GM20000 (cell line): ENCODE measurements at regions not wholly inside any gene's neighbourhood (a gene's known extent, or its start where the extent isn't known, plus 50 kb on each side); places are given as distances from the start of the nearest gene placed in this dataset.

Experiments
- DNase-seq: peaks from one replicate; pipeline ENCODE4 v3.0.0; 2012; ENCODE audit warnings: low spot score
- TF ChIP-seq, protein P1 (sequence below): IDR thresholded peaks from 2 replicates; pipeline ENCODE4 v1.5.1; 2012; ENCODE audit warnings: mild to moderate bottlenecking, control low read depth; ENCODE audit errors: extremely low read depth, missing control alignments

DNA sequence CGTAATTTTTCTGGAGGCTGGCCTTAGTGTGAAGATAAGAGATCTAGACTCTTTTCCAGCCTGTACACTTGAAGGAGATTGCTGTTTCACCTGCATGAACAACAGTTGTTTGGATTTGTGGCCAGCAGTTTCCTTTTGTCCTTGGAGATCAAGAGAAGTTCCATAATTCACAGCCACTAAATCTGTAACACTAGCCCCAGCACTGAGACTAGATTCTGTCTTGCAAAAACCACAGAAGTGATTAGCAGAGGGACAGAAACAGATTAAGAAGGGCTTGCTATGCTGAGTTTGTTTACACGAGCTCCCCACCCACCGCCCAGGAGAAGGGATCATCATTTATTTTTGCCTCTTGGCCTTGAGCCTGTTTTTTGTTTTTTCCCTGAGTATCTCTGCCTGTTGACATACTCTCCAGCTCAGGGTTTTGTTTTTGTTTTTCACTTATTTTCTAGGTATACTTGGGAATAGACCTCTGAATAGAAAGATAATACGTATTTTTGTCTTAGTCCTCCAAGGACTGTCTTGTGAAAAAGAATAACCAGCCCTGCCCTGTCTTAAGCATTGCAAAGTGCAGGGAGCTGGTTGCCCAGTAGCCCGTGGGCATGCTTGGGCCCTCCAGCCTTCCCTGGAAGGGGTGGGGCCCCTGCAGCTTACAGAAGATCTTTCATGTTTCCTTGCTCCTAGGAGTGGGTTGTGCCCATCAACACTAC, 93.1 kb upstream of the SOX4 start:
- TF ChIP-seq, protein P1, sequence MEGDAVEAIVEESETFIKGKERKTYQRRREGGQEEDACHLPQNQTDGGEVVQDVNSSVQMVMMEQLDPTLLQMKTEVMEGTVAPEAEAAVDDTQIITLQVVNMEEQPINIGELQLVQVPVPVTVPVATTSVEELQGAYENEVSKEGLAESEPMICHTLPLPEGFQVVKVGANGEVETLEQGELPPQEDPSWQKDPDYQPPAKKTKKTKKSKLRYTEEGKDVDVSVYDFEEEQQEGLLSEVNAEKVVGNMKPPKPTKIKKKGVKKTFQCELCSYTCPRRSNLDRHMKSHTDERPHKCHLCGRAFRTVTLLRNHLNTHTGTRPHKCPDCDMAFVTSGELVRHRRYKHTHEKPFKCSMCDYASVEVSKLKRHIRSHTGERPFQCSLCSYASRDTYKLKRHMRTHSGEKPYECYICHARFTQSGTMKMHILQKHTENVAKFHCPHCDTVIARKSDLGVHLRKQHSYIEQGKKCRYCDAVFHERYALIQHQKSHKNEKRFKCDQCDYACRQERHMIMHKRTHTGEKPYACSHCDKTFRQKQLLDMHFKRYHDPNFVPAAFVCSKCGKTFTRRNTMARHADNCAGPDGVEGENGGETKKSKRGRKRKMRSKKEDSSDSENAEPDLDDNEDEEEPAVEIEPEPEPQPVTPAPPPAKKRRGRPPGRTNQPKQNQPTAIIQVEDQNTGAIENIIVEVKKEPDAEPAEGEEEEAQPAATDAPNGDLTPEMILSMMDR, result no peak
- DNase-seq, result no peak

DNA sequence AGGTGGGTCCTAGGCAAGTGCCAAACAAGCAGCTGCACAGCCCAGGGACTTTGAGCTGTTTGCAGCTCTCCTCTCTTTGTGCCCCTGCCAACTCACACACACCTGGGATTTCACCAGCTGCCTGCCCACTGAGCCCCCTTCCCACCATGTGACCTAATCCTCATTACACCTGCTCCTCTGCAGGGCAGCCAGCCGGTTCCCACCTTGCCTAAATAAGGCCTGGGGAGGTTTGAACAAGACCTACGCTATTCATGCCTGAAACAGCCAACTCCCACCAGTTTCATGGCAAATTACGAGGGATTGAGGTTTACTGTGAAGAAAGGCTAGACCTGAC, 92.6 kb upstream of the SOX4 start:
- no peak for DNase-seq
- TF ChIP-seq, protein P1, result no peak

DNA sequence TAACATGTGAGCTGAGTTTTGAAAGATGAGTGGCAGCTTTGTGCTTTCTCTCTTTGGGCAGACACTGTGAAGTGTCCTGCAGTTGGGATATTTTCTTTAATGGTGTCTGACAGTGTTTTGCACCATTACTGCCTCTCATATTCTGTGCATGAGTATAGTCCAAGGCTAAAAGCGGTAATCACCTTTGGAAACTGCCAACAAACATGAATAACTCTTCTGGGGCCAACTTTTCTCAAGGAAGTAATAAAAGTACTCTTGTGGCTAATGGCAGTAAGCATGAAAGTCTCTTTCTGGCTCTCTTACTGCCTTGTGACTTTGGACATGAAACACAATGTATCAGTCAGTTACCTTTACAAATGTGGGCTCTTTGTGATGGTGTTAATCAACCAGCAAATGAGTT, 91.7 kb upstream of the SOX4 start:
- TF ChIP-seq, protein P1, result no peak
- no peak for DNase-seq

DNA sequence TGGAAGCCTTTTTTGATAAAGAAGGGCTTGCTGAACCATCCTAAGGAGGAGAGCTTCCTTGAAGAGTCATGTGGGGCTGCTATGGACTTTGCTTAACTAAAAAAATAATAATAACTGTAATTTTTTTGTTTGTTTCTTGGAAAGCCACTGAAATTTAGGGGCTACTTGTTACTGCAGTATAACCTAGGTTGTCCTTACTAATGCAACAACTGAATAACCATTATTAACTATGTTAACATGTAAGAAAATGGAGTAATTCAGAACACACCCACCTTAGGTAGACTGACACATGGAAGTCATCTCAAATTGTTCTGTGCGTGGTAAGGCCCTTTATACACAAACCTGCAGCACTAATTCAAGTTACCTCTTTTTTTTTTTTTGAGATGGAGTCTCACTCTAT, 90.9 kb upstream of the SOX4 start:
- DNase-seq, result no peak
- TF ChIP-seq, protein P1, result no peak

DNA sequence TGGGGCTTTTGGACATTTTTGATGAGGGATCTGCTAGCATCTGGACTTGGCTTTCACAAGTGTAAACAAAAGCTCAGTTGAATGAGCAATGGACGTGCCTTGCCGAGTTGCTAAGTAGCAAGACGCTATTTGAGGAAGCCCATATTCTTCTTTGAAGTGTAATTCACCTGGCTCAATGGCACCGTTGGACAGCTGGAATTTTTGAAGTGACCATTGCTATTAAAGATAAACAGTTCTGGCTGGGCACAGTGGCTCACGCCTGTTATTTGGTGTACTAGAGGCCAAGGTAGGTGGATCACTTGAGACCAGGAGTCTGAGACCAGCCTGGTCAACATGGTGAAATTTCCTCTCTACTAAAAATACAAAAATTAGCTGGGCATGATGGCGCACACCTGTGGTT, 88.8 kb upstream of the SOX4 start:
- no peak for DNase-seq

DNA sequence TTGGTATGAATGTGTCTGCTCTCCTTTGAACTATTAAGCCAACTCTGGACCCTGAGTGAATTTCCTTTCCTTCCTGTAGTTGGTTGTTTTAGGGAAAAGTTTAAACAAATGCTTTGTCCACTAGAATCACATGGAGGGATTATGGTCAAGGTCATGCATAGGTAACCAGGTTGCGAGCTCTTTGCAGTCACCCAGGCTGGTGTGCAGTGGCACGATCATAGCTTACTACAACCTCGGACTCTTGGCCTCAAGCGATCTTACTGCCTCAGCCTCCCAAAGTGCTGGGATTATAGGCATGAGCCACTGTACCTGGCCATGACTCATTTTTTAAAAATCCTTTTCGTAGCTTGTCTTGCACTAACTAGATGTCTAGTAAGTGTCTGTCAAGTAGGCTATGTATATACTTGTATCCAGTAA, 88.0 kb upstream of the SOX4 start:
- TF ChIP-seq, protein P1, result no peak
- DNase-seq, result no peak

More for the DNA sequence above, 88.8 kb upstream of the SOX4 start:
- TF ChIP-seq, protein P1, result no peak

DNA sequence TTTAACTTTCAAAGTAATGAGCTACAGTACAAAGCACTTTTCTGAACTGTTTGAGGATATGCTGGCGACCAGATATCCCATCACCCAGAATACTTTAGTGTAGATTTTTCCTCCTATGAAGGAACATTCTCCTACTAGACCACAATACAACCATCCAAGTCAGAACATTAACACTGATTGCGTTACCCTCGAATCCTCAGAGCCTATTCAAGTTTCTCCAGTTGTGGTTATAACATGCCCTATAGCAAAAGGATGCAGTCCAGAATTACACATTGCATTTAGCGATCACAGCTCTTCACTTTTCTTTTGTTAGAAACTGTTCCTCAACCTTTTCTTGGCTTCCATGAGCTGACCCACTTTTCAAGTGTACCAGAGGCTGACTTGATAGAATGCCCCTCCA, 87.4 kb upstream of the SOX4 start:
- DNase-seq, result no peak
- TF ChIP-seq, protein P1, result no peak
